GM12872 (cell line): ENCODE measurements at regions not wholly inside any gene's neighbourhood (a gene's known extent, or its start where the extent isn't known, plus 50 kb on each side); places are given as distances from the start of the nearest gene placed in this dataset.

ENCODE experiments used
- CTCF ChIP-seq: IDR thresholded peaks from 3 replicates; pipeline ENCODE4 v1.5.1; 2011; ENCODE audit warnings: low read depth, mild to moderate bottlenecking, low read length, moderate library complexity; ENCODE audit not compliant: insufficient read depth

- no peak for TF ChIP-seq CTCF
These were observed 125.2 kb upstream of the STEAP4 start for GRCh38 chr7:88431882-88432281.

GRCh38 chr7:88429382-88429781, 122.7 kb upstream of the STEAP4 start:
- TF ChIP-seq CTCF: no peak

GRCh38 chr7:88402529-88402928, 95.8 kb upstream of the STEAP4 start:
- no peak for TF ChIP-seq CTCF

GRCh38 chr7:88401009-88401623, 94.4 kb upstream of the STEAP4 start:
- peak; percentile 54; the same call in 2 of the 3 replicates for TF ChIP-seq CTCF

- TF ChIP-seq CTCF: no peak
These were observed 93.1 kb upstream of the STEAP4 start for GRCh38 chr7:88399696-88400240.

- no peak for TF ChIP-seq CTCF
These were observed 92.3 kb upstream of the STEAP4 start for GRCh38 chr7:88399036-88399435.

GRCh38 chr7:88398459-88398858, 91.8 kb upstream of the STEAP4 start:
- TF ChIP-seq CTCF: no peak

- no peak for TF ChIP-seq CTCF
These were observed 90.2 kb upstream of the STEAP4 start for GRCh38 chr7:88396948-88397322.
